KMS-11 (cell line): ENCODE measurements at regions not wholly inside any gene's neighbourhood (a gene's known extent, or its start where the extent isn't known, plus 50 kb on each side); places are given as distances from the start of the nearest gene placed in this dataset.
"Not testable (repeated sequence)": the region's sequence is repeated elsewhere in the genome, so short reads cannot be mapped to it uniquely, and the experiment has no call there.

ENCODE experiments used
- H2AFZ ChIP-seq: fragments of 200-600 bp; sonication (generic); 2 replicates; pipeline ENCODE4 v1.6.1; 2016; ENCODE audit warnings: antibody characterized with exemption, mixed run types, low read depth
- H3K27ac ChIP-seq: fragments of 200-600 bp; sonication (generic); 2 replicates; pipeline ENCODE4 v1.6.1; 2016; ENCODE audit warnings: mild to moderate bottlenecking, mixed run types
- H3K27me3 ChIP-seq: fragments of 200-600 bp; sonication (generic); 2 replicates; pipeline ENCODE4 v1.6.1; 2017; ENCODE audit warnings: mild to moderate bottlenecking, low read depth, mixed run types, moderate library complexity; ENCODE audit not compliant: insufficient read depth
- H3K36me3 ChIP-seq: fragments of 200-600 bp; sonication (generic); 2 replicates; pipeline ENCODE4 v1.6.1; 2017; ENCODE audit warnings: mild to moderate bottlenecking, mixed run types; ENCODE audit not compliant: insufficient read depth
- H3K4me1 ChIP-seq: fragments of 200-600 bp; sonication (generic); 2 replicates; pipeline ENCODE4 v1.6.1; 2016; ENCODE audit warnings: mild to moderate bottlenecking, low read depth, mixed run types; ENCODE audit not compliant: poor library complexity, severe bottlenecking
- H3K4me2 ChIP-seq: fragments of 200-600 bp; sonication (generic); 2 replicates; pipeline ENCODE4 v1.7.0; 2016; ENCODE audit warnings: mild to moderate bottlenecking, mixed run types
- H3K4me3 ChIP-seq: fragments of 200-600 bp; sonication (generic); IDR thresholded peaks from 2 replicates; pipeline ENCODE4 v1.6.1; 2017; ENCODE audit warnings: low read depth, low read length, mixed read lengths; ENCODE audit not compliant: insufficient read depth
- H3K79me2 ChIP-seq: fragments of 200-600 bp; sonication (generic); 2 replicates; pipeline ENCODE4 v1.6.1; 2016; ENCODE audit warnings: low read depth, mixed run types; ENCODE audit not compliant: insufficient read depth
- H3K9ac ChIP-seq: fragments of 200-600 bp; sonication (generic); 2 replicates; pipeline ENCODE4 v1.6.1; 2016; ENCODE audit warnings: mild to moderate bottlenecking, mixed run types
- H4K20me1 ChIP-seq: fragments of 200-600 bp; sonication (generic); 2 replicates; pipeline ENCODE4 v1.6.1; 2016; ENCODE audit warnings: mild to moderate bottlenecking, mixed run types; ENCODE audit not compliant: insufficient read depth
- TF ChIP-seq, protein P1 (sequence below): fragments of 200-600 bp; sonication (generic); conservative IDR thresholded peaks from 2 replicates; pipeline ENCODE4 v1.6.1; 2017; ENCODE audit warnings: low read depth, mild to moderate bottlenecking, antibody characterized with exemption, low read length, moderate library complexity, mixed read lengths

DNA sequence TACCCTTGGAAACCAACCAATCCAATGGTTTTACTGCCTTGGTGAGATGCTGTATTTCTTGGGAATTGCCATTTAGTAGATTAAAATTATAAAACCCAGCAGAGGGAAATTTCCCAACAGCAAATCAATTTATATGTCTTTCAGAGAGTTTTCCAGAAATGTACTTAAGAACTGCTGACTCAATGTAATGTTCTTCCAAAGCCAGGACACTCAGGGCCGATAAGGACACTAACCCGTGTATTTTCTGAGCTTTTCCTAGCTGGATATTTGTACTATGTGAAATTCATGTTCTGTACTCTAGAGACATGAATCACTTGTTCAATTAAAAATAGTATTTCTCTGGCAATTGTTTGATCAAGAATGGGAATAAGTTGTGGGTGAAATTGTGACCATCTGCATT is 121.4 kb downstream of the KCNJ2 start:
- Histone ChIP-seq H3K9ac (no peak overlapping the region), H2AFZ (no peak overlapping the region), H3K4me1 (no peaks in the 10 kb centered on the region), H3K4me2 (no peak overlapping the region), H3K36me3 (no peaks in the 10 kb centered on the region), H3K79me2 (no peaks in the 10 kb centered on the region), H3K4me3 (no peak overlapping the region), H3K27me3 (no peaks in the 10 kb centered on the region), H3K27ac (no peak overlapping the region), H4K20me1 (no peaks in the 10 kb centered on the region)
- TF ChIP-seq, protein P1, sequence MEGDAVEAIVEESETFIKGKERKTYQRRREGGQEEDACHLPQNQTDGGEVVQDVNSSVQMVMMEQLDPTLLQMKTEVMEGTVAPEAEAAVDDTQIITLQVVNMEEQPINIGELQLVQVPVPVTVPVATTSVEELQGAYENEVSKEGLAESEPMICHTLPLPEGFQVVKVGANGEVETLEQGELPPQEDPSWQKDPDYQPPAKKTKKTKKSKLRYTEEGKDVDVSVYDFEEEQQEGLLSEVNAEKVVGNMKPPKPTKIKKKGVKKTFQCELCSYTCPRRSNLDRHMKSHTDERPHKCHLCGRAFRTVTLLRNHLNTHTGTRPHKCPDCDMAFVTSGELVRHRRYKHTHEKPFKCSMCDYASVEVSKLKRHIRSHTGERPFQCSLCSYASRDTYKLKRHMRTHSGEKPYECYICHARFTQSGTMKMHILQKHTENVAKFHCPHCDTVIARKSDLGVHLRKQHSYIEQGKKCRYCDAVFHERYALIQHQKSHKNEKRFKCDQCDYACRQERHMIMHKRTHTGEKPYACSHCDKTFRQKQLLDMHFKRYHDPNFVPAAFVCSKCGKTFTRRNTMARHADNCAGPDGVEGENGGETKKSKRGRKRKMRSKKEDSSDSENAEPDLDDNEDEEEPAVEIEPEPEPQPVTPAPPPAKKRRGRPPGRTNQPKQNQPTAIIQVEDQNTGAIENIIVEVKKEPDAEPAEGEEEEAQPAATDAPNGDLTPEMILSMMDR, result no peak

DNA sequence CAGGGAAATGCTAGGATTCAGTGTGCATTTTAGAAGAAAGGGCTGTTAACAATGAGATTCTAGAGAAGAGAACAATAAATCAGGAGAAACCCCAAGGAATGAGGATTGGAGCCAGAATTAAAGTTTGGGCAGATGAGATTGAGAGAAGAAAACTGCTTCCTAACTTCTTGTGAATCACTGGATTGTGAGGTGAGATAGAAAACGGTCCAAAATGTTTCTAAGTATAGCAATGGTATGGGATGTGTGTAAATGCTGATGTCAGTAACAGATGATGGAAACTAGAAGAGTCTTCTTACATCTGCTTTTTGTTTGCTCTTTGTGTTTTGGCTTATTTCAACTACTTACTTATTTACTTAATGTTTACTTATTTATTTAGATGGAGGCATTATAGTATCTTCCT is 123.0 kb downstream of the KCNJ2 start:
- Histone ChIP-seq H3K27ac (no peak overlapping the region), H3K27me3 (no peaks in the 10 kb centered on the region), H3K9ac (no peak overlapping the region), H3K4me3 (no peak overlapping the region), H3K79me2 (no peaks in the 10 kb centered on the region), H2AFZ (no peak overlapping the region), H3K4me1 (no peaks in the 10 kb centered on the region), H3K4me2 (no peak overlapping the region), H3K36me3 (no peaks in the 10 kb centered on the region), H4K20me1 (no peaks in the 10 kb centered on the region)
- TF ChIP-seq, protein P1, result no peak

DNA sequence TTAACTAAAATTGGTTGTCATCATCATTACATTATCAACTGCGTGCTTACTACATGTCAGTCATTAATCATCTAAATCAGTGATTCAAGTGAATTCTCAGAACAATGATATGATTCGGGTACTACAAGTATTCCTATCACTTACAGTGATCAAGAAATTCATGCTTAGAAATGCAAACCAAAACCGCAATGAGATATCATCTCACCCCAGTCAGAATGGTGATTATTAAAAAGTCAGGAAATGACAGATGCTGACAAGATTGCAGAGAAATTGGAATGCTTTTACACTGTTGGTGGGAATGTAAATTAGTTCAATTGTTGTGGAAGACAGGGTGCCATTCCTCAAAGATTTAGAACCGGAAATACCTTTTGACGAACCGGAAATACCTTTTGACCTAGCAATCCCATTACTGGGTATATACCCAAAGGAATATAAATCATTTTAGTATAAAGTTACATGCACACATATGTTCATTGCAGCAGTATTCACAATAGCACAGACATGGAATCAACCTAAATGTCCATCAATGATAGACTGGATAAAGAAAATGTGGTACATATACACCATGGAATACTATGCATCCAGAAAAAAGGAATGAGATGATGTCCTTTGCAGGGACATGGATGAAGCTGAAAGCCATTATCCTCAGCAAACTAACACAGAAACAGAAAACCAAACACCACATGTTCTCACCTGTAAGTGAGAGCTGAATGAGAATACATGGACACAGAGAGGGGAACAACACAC is 124.4 kb downstream of the KCNJ2 start:
- not testable (repeated sequence) for H3K4me1 ChIP-seq, H3K27me3 ChIP-seq, H3K4me3 ChIP-seq, H3K27ac ChIP-seq, H3K79me2 ChIP-seq, H3K36me3 ChIP-seq, H4K20me1 ChIP-seq, H3K4me2 ChIP-seq, H2AFZ ChIP-seq, H3K9ac ChIP-seq

DNA sequence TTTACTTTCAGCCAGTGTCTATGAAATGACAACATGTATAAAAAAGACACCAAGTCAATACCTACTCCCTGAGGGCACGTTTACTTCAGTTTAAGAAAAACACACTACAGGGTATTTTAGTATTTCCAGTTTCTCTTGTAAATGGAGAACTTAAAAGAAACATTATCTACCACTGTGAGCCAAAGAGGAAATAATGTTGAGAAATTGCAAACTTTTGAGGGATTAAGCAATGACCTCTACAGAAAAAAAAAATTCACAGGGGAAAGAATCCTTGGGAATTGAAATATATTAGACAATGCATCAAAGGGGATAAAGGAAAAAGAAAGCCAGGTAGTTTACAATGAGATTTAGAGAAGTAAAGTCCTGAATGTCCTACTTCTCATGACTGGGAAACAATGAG is 126.0 kb downstream of the KCNJ2 start:
- TF ChIP-seq, protein P1, result no peak
- H3K4me2 ChIP-seq, result no peak overlapping the region
- no peaks in the 10 kb centered on the region for H4K20me1 ChIP-seq

DNA sequence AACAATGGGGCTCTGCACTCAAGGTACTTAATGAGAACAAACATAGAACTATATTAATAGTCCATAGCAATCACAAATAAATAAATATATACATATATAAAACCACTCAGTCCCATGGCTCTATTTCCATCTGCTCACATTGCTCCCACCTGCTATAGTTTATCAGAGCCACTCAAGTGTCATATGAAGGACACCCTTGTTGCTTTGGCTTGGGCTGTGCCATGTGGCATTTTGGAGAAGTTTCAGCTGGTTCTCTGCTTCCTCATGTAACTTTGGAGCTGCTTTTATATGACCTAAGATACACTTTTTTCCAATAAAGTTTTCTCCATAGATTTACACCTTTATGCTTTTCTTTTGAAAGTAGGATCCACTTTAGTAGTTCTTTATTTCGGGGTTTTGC is 126.4 kb downstream of the KCNJ2 start:
- no peaks in the 10 kb centered on the region for H4K20me1 ChIP-seq
- no peak overlapping the region for H3K27ac ChIP-seq
- H3K27me3 ChIP-seq, result no peaks in the 10 kb centered on the region
- no peak overlapping the region for H3K9ac ChIP-seq
- H3K79me2 ChIP-seq, result no peaks in the 10 kb centered on the region
- TF ChIP-seq, protein P1, result no peak
- no peak overlapping the region for H3K4me2 ChIP-seq
- no peaks in the 10 kb centered on the region for H3K4me1 ChIP-seq
- H3K4me3 ChIP-seq, result no peak overlapping the region
- H3K36me3 ChIP-seq, result no peaks in the 10 kb centered on the region
- no peak overlapping the region for H2AFZ ChIP-seq

More for the DNA sequence above, 126.0 kb downstream of the KCNJ2 start:
- Histone ChIP-seq H3K79me2 (no peaks in the 10 kb centered on the region), H3K36me3 (no peaks in the 10 kb centered on the region), H3K27me3 (no peaks in the 10 kb centered on the region), H3K4me3 (no peak overlapping the region), H2AFZ (no peak overlapping the region), H3K27ac (no peak overlapping the region), H3K4me1 (no peaks in the 10 kb centered on the region), H3K9ac (no peak overlapping the region)
